MCF 10A (cell line): ENCODE measurements at regions not wholly inside any gene's neighbourhood (a gene's known extent, or its start where the extent isn't known, plus 50 kb on each side); places are given as distances from the start of the nearest gene placed in this dataset.

Source experiments
- BruUV-seq: library from RNA; stranded (reverse); fragments of 400-500 nt; replicated peaks from 2 replicates; lab custom pipeline; 2021; lab: Mats Ljungman, UMichigan
- CTCF ChIA-PET: fragments of 300-600 bp; sonication (Branson Sonifier 250); formaldehyde crosslinking; extraction: SDS; loops from one replicate; lab custom pipeline; 2021; ENCODE audit warnings: antibody characterized with exemption, inconsistent platforms; lab: Yijun Ruan, JAX
- POLR2A ChIA-PET: fragments of 300-600, 350-650 bp; sonication (Branson Sonifier 250); formaldehyde crosslinking; extraction: SDS; loops from one replicate; lab custom pipeline; 2020; ENCODE audit warnings: antibody characterized with exemption, inconsistent platforms; lab: Yijun Ruan, JAX
- DNase-seq: peaks from one replicate; pipeline ENCODE4 v3.0.0-alpha.2; 2018; ENCODE audit not compliant: unreplicated experiment
- H3K27ac Mint-ChIP-seq: one replicate; pipeline ENCODE4 v1.8.0; 2022; ENCODE audit warnings: mild to moderate bottlenecking, low read depth, mixed read lengths; ENCODE audit not compliant: unreplicated experiment
- H3K27me3 Mint-ChIP-seq: one replicate; pipeline ENCODE4 v1.8.0; 2022; ENCODE audit warnings: mixed read lengths; ENCODE audit not compliant: insufficient read depth, unreplicated experiment
- H3K36me3 Mint-ChIP-seq: one replicate; pipeline ENCODE4 v1.8.0; 2022; ENCODE audit warnings: mild to moderate bottlenecking, moderate library complexity, mixed read lengths; ENCODE audit not compliant: insufficient read depth, unreplicated experiment
- H3K4me1 Mint-ChIP-seq: one replicate; pipeline ENCODE4 v1.8.0; 2022; ENCODE audit warnings: mixed read lengths; ENCODE audit not compliant: insufficient read depth, unreplicated experiment
- H3K4me3 Mint-ChIP-seq: one replicate; pipeline ENCODE4 v1.8.0; 2022; ENCODE audit warnings: mild to moderate bottlenecking, moderate library complexity, mixed read lengths; ENCODE audit not compliant: unreplicated experiment
- H3K9me3 Mint-ChIP-seq: one replicate; pipeline ENCODE4 v1.8.0; 2022; ENCODE audit warnings: mixed read lengths; ENCODE audit not compliant: unreplicated experiment
- CTCF ChIP-seq: fragments of 200-600 bp; IDR thresholded peaks from one replicate; pipeline ENCODE4 v1.8.0; 2022; ENCODE audit warnings: antibody characterized with exemption, mild to moderate bottlenecking; ENCODE audit not compliant: unreplicated experiment
- intact Hi-C: fragments of 100-400 bp; cut with micrococcal nuclease; formaldehyde crosslinking; loops from 2 replicates; pipeline ENCODE4 v1.14.1; 2022

- no peak overlapping the region for H3K4me3 Mint-ChIP-seq
- no peak for TF ChIP-seq CTCF
- no peak for DNase-seq
- intact Hi-C loops = no loop called here
- ChIA-PET POLR2A (no interaction called here), CTCF (interaction anchor here (1.5 kb wide), 1 partner anchor 106 kb away, joined by 3 read pairs; no protein-coding TSS in a partner anchor)
- H3K4me1 Mint-ChIP-seq = no peaks in the 10 kb centered on the region
- no peaks in the 10 kb centered on the region for H3K36me3 Mint-ChIP-seq
- H3K27ac Mint-ChIP-seq = no peak overlapping the region
- no TSS peak for BruUV-seq
- no peaks in the 10 kb centered on the region for H3K27me3 Mint-ChIP-seq
- peaks cover 3% of the 10 kb centered on the region for H3K9me3 Mint-ChIP-seq
Measured at GRCh38 chr17:27070836-27071235, 223.1 kb upstream of the WSB1 start.

- ChIA-PET CTCF (interaction anchor here (0.6 kb wide), 1 partner anchor 17 kb away, joined by 4 read pairs; no protein-coding TSS in a partner anchor), POLR2A (no interaction called here)
- H3K9me3 Mint-ChIP-seq = peaks cover 13% of the 10 kb centered on the region
- no peaks in the 10 kb centered on the region for H3K27me3 Mint-ChIP-seq
- no peak overlapping the region for H3K27ac Mint-ChIP-seq
- DNase-seq = no peak
- no peak for TF ChIP-seq CTCF
- intact Hi-C loops = no loop called here
- no peaks in the 10 kb centered on the region for H3K4me1 Mint-ChIP-seq
- no TSS peak for BruUV-seq
- no peak overlapping the region for H3K4me3 Mint-ChIP-seq
- peaks cover 6% of the 10 kb centered on the region for H3K36me3 Mint-ChIP-seq
Measured at GRCh38 chr17:27072885-27073284, 221.0 kb upstream of the WSB1 start.

- Mint-ChIP-seq H3K27me3 (no peaks in the 10 kb centered on the region), H3K9me3 (peaks cover 13% of the 10 kb centered on the region), H3K27ac (no peak overlapping the region), H3K4me1 (no peaks in the 10 kb centered on the region), H3K36me3 (peaks cover 6% of the 10 kb centered on the region), H3K4me3 (no peak overlapping the region)
- BruUV-seq = no TSS peak
- intact Hi-C loops = no loop called here
- DNase-seq = no peak
- POLR2A ChIA-PET = no interaction called here
- no peak for TF ChIP-seq CTCF
- CTCF ChIA-PET = no interaction called here
Measured at GRCh38 chr17:27076814-27077213, 217.1 kb upstream of the WSB1 start.

- intact Hi-C loops = no loop called here
- no peak overlapping the region for H3K4me3 Mint-ChIP-seq
- H3K36me3 Mint-ChIP-seq = peaks cover 6% of the 10 kb centered on the region
Measured at GRCh38 chr17:27078296-27078695, 215.6 kb upstream of the WSB1 start.

More at GRCh38 chr17:27078296-27078695, 215.6 kb upstream of the WSB1 start:
- BruUV-seq = no TSS peak
- no peak overlapping the region for H3K27ac Mint-ChIP-seq
- ChIA-PET CTCF (interaction anchor here (0.7 kb wide), 1 partner anchor 530 kb away, joined by 4 read pairs; no protein-coding TSS in a partner anchor), POLR2A (no interaction called here)
- no peaks in the 10 kb centered on the region for H3K27me3 Mint-ChIP-seq
- no peak for TF ChIP-seq CTCF
- H3K9me3 Mint-ChIP-seq = peaks cover 13% of the 10 kb centered on the region
- H3K4me1 Mint-ChIP-seq = no peaks in the 10 kb centered on the region
- no peak for DNase-seq
